Fibroblast of mammary gland (primary cell): ENCODE measurements at regions not wholly inside any gene's neighbourhood (a gene's known extent, or its start where the extent isn't known, plus 50 kb on each side); places are given as distances from the start of the nearest gene placed in this dataset.

ENCODE experiments used
- DNase-seq: peaks from one replicate; pipeline ENCODE4 v3.0.0-alpha.2; 2010; ENCODE audit warnings: low read depth
- H3K4me3 ChIP-seq: 2 replicates; pipeline ENCODE4 v1.5.1; 2011; ENCODE audit warnings: low read depth, mild to moderate bottlenecking, low read length, moderate library complexity; ENCODE audit not compliant: control insufficient read depth
- TF ChIP-seq, protein P1 (sequence below): conservative IDR thresholded peaks from 2 replicates; pipeline ENCODE4 v1.5.1; 2011; ENCODE audit warnings: low read depth, low read length, inconsistent platforms; ENCODE audit not compliant: control insufficient read depth, insufficient read depth

DNA sequence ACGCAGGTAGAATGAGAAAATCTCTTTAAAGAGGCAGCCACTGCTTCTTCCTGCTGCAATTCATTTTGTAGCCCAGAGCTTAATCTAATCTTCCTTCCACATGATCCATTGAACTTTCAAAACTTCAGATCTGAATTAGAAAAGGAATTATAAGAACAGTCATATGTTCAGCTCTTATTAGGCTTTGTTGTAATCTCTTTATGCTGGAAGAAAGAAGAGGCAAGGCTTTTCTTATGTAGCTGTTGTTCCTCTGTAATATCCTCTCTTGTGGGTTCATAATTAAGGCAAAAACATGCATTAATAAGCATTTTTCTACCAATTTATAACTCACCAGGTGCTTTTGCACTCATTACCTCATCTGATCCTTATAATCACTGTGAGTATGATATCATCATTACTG, 634.9 kb upstream of the CFAP20DC start:
- no peak for DNase-seq
- TF ChIP-seq, protein P1, sequence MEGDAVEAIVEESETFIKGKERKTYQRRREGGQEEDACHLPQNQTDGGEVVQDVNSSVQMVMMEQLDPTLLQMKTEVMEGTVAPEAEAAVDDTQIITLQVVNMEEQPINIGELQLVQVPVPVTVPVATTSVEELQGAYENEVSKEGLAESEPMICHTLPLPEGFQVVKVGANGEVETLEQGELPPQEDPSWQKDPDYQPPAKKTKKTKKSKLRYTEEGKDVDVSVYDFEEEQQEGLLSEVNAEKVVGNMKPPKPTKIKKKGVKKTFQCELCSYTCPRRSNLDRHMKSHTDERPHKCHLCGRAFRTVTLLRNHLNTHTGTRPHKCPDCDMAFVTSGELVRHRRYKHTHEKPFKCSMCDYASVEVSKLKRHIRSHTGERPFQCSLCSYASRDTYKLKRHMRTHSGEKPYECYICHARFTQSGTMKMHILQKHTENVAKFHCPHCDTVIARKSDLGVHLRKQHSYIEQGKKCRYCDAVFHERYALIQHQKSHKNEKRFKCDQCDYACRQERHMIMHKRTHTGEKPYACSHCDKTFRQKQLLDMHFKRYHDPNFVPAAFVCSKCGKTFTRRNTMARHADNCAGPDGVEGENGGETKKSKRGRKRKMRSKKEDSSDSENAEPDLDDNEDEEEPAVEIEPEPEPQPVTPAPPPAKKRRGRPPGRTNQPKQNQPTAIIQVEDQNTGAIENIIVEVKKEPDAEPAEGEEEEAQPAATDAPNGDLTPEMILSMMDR, result no peak
- H3K4me3 ChIP-seq, result no peak overlapping the region

DNA sequence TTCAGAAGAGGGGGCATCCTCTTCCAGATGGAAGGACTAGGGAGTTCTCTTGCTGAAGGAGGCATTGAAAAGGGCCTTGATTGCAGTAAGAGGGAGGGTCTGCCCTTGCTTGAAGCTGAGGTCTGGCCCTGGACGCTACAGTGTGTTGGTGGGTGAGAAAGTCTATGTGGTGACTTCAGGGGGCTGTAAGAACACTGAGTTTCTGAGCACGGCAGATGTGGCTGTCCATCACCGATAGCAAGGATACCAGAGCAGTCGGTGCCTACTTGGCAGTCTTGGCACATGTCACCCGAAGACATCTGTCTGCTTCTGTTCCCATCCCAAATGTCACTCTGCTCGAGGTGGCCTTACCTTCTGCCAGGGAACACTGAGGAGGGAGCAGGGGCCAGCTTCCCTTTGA, 631.1 kb upstream of the CFAP20DC start:
- H3K4me3 ChIP-seq, result no peak overlapping the region
- TF ChIP-seq, protein P1, result no peak
- DNase-seq, result no peak

DNA sequence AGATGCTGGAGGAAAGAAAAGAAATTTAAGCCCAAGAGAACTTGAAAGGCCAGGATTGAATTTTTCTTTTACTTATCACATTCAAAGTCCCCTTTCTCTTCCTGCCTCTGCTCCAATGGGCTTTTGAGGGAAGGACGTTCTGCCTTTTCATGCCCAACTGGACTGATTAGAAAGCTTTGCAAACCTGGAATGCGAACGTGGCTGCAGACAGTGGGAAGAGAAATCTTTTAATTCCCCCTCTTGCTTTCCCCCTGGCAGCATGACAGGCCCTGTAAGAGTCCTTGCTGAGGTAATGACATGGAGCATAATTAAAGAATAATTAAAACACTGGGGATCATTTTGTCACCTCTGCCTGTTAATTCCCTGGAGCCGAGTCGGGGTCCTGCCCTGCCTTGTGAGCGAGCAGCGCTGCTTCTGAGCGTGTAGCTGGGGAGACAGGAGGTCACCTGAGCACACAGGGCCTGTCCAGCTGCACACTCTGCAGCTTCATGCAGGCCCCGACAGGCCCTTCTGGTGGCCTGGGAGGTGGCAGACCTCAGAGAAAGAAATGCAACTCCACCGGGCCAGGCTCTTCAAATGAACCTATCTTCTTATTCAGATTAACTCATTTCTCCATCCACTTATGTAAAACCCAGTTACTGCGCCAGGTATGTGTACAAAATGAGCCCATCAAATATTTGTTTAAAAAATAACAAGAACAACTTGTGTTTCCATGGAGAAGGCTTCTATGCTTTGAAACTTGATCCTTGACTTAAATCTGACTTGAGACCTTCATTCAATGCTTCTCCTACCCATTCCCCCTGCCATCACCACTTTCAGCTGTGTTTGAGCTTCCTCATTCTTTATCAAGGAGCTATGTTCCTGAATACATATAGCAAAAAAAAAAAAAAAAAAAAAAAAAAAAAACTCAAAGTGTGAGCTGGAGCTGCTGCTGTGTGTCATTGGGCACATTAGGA, 628.2 kb upstream of the CFAP20DC start:
- DNase-seq, result no peak
- TF ChIP-seq, protein P1, result no peak
- no peak overlapping the region for H3K4me3 ChIP-seq

DNA sequence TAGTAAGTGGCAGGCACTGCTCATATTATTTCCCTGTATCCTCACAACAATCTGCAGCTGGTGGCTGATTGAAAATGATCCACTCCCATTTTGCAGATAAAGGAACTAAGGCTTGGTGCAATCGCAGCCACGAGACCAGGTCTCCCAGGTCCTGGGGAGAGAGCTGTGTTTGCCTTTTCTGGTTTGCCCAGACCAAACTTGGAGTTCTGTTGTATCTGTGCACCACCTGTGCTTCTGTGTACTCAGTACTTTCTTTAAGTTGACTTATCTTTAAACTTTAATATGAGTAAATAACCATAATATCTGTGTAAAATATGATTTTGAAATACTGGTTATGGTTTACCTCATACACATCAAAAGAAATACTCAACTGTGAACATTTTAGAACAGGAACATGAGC, 625.7 kb upstream of the CFAP20DC start:
- no peak overlapping the region for H3K4me3 ChIP-seq
- TF ChIP-seq, protein P1, result no peak
- DNase-seq, result no peak

DNA sequence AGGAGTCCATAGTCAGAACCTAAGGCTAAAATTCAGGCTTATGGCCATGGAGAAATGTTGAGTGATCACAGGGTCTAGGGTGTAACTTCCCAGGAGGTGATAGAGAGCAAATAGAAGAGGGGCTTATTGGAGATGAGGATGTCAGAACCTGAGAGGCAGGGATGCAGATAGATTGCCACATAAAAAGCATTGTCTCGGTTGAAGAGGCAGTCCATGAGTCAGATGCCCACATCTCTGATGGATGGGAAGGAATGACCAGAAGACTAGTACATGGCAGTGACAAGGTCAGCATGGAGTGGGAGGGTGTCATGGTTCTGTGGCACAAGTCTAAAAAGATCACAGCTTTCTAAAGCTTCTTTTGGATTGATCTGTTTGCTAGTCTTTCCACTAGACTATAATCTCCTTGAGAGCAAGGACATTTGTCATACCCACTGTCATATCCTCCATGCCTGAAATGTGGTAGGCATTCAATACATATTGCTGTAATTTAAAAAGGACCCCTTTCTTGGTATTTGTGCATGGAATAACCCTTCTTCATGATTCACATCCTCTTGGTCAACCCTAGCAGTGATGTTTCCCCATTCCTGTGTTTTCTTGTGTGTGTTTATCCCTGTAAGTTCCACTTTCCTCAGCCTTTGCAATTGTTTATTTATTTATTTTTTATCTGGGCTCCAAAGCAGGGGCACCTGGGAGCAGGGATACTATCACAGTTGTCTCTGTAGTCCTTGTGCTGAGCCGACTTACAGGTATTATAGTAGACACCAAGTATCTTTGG, 613.4 kb upstream of the CFAP20DC start:
- TF ChIP-seq, protein P1, result no peak
- no peak for DNase-seq

GRCh38 chr3:59660852-59661625, 611.2 kb upstream of the CFAP20DC start:
- H3K4me3 ChIP-seq, result no peak overlapping the region
- TF ChIP-seq, protein P1, result no peak
- no peak for DNase-seq

More for the DNA sequence above, 613.4 kb upstream of the CFAP20DC start:
- no peak overlapping the region for H3K4me3 ChIP-seq
